ENCODE measurements at regions not wholly inside any gene's neighbourhood (a gene's known extent, or its start where the extent isn't known, plus 50 kb on each side); places are given as distances from the start of the nearest gene placed in this dataset.

- TF ChIP-seq ZNF565 (CRISPR knock-in tag; conservative IDR thresholded peaks at IDR 0.05; ENCODE audit: low read depth) (no peak), TCF4 (CRISPR knock-in tag; IDR thresholded peaks at IDR 0.05; ENCODE audit: borderline replicate concordance) (no peak), BACH2 (CRISPR knock-in tag; IDR thresholded peaks at IDR 0.05; ENCODE audit: borderline replicate concordance) (no peak), CREB5 (CRISPR knock-in tag; IDR thresholded peaks at IDR 0.05; ENCODE audit: low read depth) (no peak), PATZ1 (CRISPR knock-in tag; IDR thresholded peaks at IDR 0.05; ENCODE audit: borderline replicate concordance) (no peak), ARNTL (CRISPR knock-in tag; IDR thresholded peaks at IDR 0.05; ENCODE audit: borderline replicate concordance, low read depth) (no peak), SNAI2 (CRISPR knock-in tag; IDR thresholded peaks at IDR 0.05) (no peak), ZFP30 (CRISPR knock-in tag; IDR thresholded peaks at IDR 0.05) (no peak), CSRNP3 (CRISPR knock-in tag; IDR thresholded peaks at IDR 0.05) (no peak), PPARA (CRISPR knock-in tag; IDR thresholded peaks at IDR 0.05; ENCODE audit: borderline replicate concordance) (no peak), GLIS3 (CRISPR knock-in tag; IDR thresholded peaks at IDR 0.05) (no peak), ISL1 (CRISPR knock-in tag; IDR thresholded peaks at IDR 0.05) (no peak), TSHZ2 (CRISPR knock-in tag; IDR thresholded peaks at IDR 0.05) (no peak), ZFP3 (CRISPR knock-in tag; IDR thresholded peaks at IDR 0.05) (no peak)
Observed at GRCh38 chr12:107472308-107472707, 213.3 kb upstream of the PWP1 start.
